NB4 (cell line): ENCODE measurements at regions not wholly inside any gene's neighbourhood (a gene's known extent, or its start where the extent isn't known, plus 50 kb on each side); places are given as distances from the start of the nearest gene placed in this dataset.

Experiments
- DNase-seq: peaks from one replicate; pipeline ENCODE4 v3.0.0; 2010; ENCODE audit warnings: low read depth
- H3K4me3 ChIP-seq: one replicate; pipeline ENCODE4 v1.5.1; 2011; ENCODE audit warnings: mild to moderate bottlenecking, low read depth, low read length, moderate library complexity
- MAX ChIP-seq: IDR thresholded peaks from 2 replicates; pipeline ENCODE4 v1.6.1; 2011; ENCODE audit warnings: low read depth, low read length
- MYC ChIP-seq: IDR thresholded peaks from 2 replicates; pipeline ENCODE4 v1.6.1; 2011; ENCODE audit warnings: low read depth, low read length
- POLR2A ChIP-seq: IDR thresholded peaks from 2 replicates; pipeline ENCODE4 v1.6.1; 2011; ENCODE audit warnings: mild to moderate bottlenecking; ENCODE audit not compliant: insufficient read length; ENCODE audit errors: extremely low read depth
- TF ChIP-seq, protein P1 (sequence below): IDR thresholded peaks from one replicate; pipeline ENCODE4 v1.5.1; 2012; ENCODE audit warnings: low read depth, low read length

- no peak for TF ChIP-seq POLR2A
- TF ChIP-seq, protein P1, sequence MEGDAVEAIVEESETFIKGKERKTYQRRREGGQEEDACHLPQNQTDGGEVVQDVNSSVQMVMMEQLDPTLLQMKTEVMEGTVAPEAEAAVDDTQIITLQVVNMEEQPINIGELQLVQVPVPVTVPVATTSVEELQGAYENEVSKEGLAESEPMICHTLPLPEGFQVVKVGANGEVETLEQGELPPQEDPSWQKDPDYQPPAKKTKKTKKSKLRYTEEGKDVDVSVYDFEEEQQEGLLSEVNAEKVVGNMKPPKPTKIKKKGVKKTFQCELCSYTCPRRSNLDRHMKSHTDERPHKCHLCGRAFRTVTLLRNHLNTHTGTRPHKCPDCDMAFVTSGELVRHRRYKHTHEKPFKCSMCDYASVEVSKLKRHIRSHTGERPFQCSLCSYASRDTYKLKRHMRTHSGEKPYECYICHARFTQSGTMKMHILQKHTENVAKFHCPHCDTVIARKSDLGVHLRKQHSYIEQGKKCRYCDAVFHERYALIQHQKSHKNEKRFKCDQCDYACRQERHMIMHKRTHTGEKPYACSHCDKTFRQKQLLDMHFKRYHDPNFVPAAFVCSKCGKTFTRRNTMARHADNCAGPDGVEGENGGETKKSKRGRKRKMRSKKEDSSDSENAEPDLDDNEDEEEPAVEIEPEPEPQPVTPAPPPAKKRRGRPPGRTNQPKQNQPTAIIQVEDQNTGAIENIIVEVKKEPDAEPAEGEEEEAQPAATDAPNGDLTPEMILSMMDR, result no peak
- TF ChIP-seq MYC, result no peak
- peak; percentile 3 for DNase-seq
These were observed 519.4 kb upstream of the JAG1 start for GRCh38 chr20:11193241-11193640.

DNA sequence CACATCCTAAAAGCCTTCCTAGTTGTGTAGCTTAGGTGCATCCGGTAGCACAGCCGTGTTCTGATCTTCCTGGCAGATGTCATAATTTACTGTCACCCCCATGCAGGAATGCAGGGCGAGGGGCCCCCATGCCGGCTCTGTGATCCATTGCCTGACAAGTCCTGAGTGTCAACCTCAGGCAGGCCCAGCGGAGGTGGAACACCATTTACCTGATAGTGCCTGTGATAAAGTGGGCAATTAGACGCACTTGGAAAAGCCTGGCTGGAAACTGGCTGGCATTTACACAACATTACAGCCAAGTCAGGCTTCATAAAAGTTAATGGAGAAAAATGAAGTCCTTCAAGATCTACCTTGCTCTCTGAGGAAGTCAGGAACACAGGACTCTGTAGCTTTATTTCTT is 521.4 kb upstream of the JAG1 start:
- TF ChIP-seq MAX (no peak), MYC (no peak), POLR2A (no peak)
- TF ChIP-seq, protein P1, result no peak

More at GRCh38 chr20:11193241-11193640, 519.4 kb upstream of the JAG1 start:
- no peak overlapping the region for H3K4me3 ChIP-seq

DNA sequence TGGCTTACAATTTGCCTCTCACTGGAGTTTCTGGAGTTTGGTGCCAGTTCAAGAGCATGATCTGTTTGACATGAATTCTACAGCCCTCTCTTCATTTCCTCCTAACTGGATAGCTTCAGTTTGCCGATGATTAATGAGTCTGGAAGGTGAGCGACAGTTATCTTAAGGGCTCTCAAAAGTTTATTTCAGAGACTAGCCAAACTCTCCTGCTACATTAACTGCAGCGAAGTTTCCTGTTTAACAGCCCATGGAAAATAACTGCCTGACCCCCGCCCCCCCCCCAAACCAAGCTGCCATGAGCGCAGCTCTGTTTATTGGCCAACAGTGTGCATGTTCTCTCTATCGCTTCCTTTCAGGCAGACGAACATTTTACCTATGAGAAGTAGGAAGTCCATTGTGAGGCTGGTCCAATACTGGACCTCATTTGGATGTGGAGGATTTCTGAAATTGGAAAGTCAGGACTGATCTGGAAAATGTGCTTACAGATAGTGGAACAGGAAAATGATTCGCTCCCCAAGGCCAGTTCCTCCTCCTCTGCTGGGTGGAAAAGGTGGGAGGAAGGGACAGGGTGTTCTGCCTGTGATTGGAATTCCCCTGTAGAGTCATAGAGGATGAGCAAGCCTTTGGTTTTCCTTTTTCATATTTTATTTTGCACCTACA is 522.2 kb upstream of the JAG1 start:
- no peak for DNase-seq
- TF ChIP-seq, protein P1, result no peak
- TF ChIP-seq MYC (no peak), MAX (no peak), POLR2A (no peak)
- H3K4me3 ChIP-seq, result no peak overlapping the region

More for the DNA sequence above, 521.4 kb upstream of the JAG1 start:
- no peak overlapping the region for H3K4me3 ChIP-seq
- DNase-seq, result no peak

DNA sequence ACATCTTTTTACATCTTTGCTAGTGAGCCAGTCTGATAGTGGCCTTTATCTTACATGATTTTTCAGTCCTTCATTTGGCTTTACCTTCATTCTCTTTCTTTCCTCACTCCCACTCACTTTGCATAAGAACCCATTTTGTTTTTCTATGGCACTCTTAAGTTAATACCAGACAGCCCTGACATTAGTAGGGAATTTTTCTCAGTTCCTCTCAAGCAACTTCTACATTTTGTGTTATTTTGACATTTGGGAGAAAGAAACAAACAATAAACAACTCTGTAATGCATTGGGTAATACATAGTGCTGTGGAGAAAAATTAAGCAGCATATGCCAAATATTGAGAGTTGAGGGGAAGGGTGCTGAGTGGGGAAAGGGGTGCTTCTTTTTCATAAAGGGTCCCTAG is 524.1 kb upstream of the JAG1 start:
- DNase-seq, result no peak
- TF ChIP-seq, protein P1, result no peak
- TF ChIP-seq POLR2A, result no peak
- TF ChIP-seq MYC, result no peak
- TF ChIP-seq MAX, result no peak
- H3K4me3 ChIP-seq, result no peak overlapping the region

DNA sequence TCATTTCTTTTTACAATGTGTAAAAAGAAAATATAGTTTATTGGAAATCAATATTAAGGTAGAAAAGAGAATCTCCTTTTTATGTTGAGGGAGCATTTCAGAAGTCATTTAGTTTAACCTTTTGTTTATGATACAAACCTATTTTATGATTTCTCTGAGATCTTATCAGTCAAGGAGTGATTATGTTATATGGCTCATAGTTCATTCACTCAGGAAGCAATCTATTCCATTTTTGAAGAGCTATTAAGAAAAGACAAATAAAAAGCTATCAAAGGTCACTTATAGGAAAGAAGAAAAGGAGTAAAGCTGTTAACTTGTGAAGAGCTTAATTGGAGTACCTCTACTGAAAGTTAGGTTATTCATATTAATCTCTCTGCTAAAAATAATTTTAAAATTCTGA is 526.6 kb upstream of the JAG1 start:
- H3K4me3 ChIP-seq, result no peak overlapping the region
- TF ChIP-seq MAX (no peak), POLR2A (no peak), MYC (no peak)
- TF ChIP-seq, protein P1, result no peak
- DNase-seq, result no peak
